ENCODE measurements at regions not wholly inside any gene's neighbourhood (a gene's known extent, or its start where the extent isn't known, plus 50 kb on each side); places are given as distances from the start of the nearest gene placed in this dataset.

DNA sequence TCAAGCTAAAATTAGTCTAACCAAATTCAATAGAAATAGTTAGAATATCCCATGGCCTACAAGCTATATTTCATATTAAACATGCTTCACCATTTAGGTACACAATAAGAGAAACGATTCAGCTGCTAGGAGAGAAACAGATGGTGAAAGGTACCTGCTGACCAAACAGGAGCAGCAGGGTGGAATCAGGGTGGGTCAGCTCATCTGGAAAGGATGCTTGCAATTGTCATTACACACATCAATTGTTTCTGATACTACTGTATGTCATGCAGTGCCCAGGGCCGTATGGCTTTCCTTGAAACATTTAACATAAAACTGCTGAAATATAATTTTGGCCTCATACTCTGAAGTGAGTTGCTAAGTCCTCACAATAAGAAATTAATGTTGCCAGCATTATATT, 776.0 kb downstream of the DACH1 start:
- Histone ChIP-seq H3K27me3 (ENCODE audit: insufficient read depth, low read depth) (no peaks in the 10 kb centered on the region), H3K4me3 (IDR thresholded peaks at IDR 0.05; ENCODE audit: insufficient read depth, low read depth, low read length) (no peak overlapping the region), H3K79me2 (ENCODE audit: insufficient read depth, low read depth) (no peaks in the 10 kb centered on the region), H3K36me3 (ENCODE audit: insufficient read depth) (no peaks in the 10 kb centered on the region), H3K4me1 (ENCODE audit: low read depth, poor library complexity, severe bottlenecking) (no peaks in the 10 kb centered on the region), H3K27ac (no peak overlapping the region), H2AFZ (ENCODE audit: low read depth) (no peak overlapping the region), H3K4me2 (no peak overlapping the region), H4K20me1 (ENCODE audit: insufficient read depth) (no peaks in the 10 kb centered on the region), H3K9ac (no peak overlapping the region)
- TF ChIP-seq, protein P1, sequence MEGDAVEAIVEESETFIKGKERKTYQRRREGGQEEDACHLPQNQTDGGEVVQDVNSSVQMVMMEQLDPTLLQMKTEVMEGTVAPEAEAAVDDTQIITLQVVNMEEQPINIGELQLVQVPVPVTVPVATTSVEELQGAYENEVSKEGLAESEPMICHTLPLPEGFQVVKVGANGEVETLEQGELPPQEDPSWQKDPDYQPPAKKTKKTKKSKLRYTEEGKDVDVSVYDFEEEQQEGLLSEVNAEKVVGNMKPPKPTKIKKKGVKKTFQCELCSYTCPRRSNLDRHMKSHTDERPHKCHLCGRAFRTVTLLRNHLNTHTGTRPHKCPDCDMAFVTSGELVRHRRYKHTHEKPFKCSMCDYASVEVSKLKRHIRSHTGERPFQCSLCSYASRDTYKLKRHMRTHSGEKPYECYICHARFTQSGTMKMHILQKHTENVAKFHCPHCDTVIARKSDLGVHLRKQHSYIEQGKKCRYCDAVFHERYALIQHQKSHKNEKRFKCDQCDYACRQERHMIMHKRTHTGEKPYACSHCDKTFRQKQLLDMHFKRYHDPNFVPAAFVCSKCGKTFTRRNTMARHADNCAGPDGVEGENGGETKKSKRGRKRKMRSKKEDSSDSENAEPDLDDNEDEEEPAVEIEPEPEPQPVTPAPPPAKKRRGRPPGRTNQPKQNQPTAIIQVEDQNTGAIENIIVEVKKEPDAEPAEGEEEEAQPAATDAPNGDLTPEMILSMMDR (conservative IDR thresholded peaks at IDR 0.05; ENCODE audit: low read depth, low read length) = no peak

DNA sequence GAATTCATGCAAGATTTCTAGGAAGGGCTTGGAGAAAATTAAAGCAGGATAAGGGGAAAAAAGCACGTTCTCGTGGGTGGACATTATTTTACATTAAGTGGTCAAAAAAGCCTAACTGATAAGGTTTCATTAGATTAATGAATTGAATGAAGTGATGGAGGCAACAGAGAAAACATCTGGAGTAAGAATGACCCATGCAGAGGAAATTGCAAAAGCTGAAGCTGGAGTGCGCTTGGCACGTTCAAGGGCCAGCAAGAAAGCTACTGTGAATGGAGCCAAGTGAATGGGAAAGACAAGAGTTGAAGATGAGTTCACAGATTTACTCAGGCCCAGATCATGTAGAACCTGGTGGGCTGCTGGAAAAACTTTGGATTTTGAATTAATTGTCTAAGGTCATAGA, 777.9 kb downstream of the DACH1 start:
- no peak overlapping the region for H3K4me2 ChIP-seq
- H3K9ac ChIP-seq = no peak overlapping the region
- H4K20me1 ChIP-seq (ENCODE audit: insufficient read depth) = no peaks in the 10 kb centered on the region
- no peaks in the 10 kb centered on the region for H3K79me2 ChIP-seq (ENCODE audit: insufficient read depth, low read depth)
- no peak overlapping the region for H3K4me3 ChIP-seq (IDR thresholded peaks at IDR 0.05; ENCODE audit: insufficient read depth, low read depth, low read length)
- H3K4me1 ChIP-seq (ENCODE audit: low read depth, poor library complexity, severe bottlenecking) = no peaks in the 10 kb centered on the region
- no peak overlapping the region for H2AFZ ChIP-seq (ENCODE audit: low read depth)
- TF ChIP-seq, protein P1 (conservative IDR thresholded peaks at IDR 0.05; ENCODE audit: low read depth, low read length) = no peak
- H3K36me3 ChIP-seq (ENCODE audit: insufficient read depth) = no peaks in the 10 kb centered on the region
- no peaks in the 10 kb centered on the region for H3K27me3 ChIP-seq (ENCODE audit: insufficient read depth, low read depth)
- no peak overlapping the region for H3K27ac ChIP-seq

DNA sequence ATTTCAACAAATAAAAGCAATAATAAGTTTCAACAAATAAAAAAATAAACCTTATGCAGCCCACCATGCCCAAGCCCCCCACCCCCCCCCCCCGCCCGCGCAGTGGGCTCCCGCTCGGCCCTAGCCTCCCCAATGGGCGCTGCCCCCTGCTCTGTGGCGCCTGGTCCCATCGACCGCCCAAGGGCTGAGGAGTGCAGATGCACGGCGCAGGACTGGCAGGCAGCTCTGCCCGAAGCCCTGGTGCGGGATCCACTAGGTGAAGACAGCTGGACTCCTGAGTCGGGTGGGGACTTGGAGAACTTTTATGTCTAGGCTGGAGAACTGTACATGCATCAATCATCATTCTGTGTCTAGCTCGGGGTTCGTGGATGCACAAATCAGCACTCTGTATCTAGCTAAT, 779.6 kb downstream of the DACH1 start:
- Histone ChIP-seq H3K9ac (no peak overlapping the region), H2AFZ (ENCODE audit: low read depth) (no peak overlapping the region), H4K20me1 (ENCODE audit: insufficient read depth) (no peaks in the 10 kb centered on the region), H3K79me2 (ENCODE audit: insufficient read depth, low read depth) (no peaks in the 10 kb centered on the region), H3K4me3 (IDR thresholded peaks at IDR 0.05; ENCODE audit: insufficient read depth, low read depth, low read length) (no peak overlapping the region), H3K4me1 (ENCODE audit: low read depth, poor library complexity, severe bottlenecking) (no peaks in the 10 kb centered on the region), H3K27me3 (ENCODE audit: insufficient read depth, low read depth) (no peaks in the 10 kb centered on the region), H3K4me2 (no peak overlapping the region), H3K27ac (no peak overlapping the region), H3K36me3 (ENCODE audit: insufficient read depth) (no peaks in the 10 kb centered on the region)
- TF ChIP-seq, protein P1 (conservative IDR thresholded peaks at IDR 0.05; ENCODE audit: low read depth, low read length) = no peak

DNA sequence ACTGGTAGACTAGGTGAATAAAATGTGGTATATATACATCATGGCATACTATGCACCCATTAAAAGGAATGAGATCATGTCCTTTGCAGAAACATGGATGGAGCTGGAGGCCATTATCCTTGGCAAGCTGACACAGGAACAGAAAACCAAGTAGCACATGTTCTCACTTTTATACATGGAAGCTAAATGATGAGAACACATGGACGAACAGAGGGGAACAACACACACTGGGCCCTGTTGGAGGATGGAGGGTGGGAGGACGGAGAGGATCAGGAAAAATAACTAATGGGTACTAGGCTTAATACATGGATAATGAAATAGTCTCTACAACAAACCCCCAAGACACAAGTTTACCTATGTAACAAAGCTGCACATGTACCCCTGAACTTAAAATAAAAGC, 780.0 kb downstream of the DACH1 start:
- Histone ChIP-seq H3K27me3 (ENCODE audit: insufficient read depth, low read depth) (no peaks in the 10 kb centered on the region), H3K27ac (no peak overlapping the region), H3K79me2 (ENCODE audit: insufficient read depth, low read depth) (no peaks in the 10 kb centered on the region), H3K4me3 (IDR thresholded peaks at IDR 0.05; ENCODE audit: insufficient read depth, low read depth, low read length) (no peak overlapping the region), H3K9ac (no peak overlapping the region), H3K36me3 (ENCODE audit: insufficient read depth) (no peaks in the 10 kb centered on the region), H2AFZ (ENCODE audit: low read depth) (no peak overlapping the region), H3K4me2 (no peak overlapping the region), H3K4me1 (ENCODE audit: low read depth, poor library complexity, severe bottlenecking) (no peaks in the 10 kb centered on the region), H4K20me1 (ENCODE audit: insufficient read depth) (no peaks in the 10 kb centered on the region)
- TF ChIP-seq, protein P1 (conservative IDR thresholded peaks at IDR 0.05; ENCODE audit: low read depth, low read length) = no peak

DNA sequence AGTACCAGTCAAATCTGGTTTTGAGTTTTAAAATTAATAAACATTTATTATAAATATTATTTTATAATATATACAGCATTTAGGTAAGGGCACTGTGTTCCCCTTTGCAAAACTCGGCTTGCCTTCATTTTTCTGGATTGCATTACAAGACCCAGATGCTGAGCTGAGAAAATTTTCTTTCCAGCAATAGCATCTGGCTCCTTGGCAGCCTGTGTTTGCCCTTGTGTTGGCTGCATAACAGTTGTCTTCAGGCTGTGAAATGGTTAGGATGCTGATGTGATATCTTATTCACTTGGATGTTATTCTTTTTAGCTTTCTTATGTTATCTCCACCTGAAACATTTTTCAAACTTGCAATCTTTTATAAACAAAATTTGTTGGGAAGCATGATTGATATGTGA, 784.4 kb downstream of the DACH1 start:
- Histone ChIP-seq H3K36me3 (ENCODE audit: insufficient read depth) (no peaks in the 10 kb centered on the region), H3K27me3 (ENCODE audit: insufficient read depth, low read depth) (no peaks in the 10 kb centered on the region), H3K4me2 (no peak overlapping the region), H3K4me1 (ENCODE audit: low read depth, poor library complexity, severe bottlenecking) (no peaks in the 10 kb centered on the region), H3K79me2 (ENCODE audit: insufficient read depth, low read depth) (no peaks in the 10 kb centered on the region), H4K20me1 (ENCODE audit: insufficient read depth) (no peaks in the 10 kb centered on the region), H2AFZ (ENCODE audit: low read depth) (no peak overlapping the region), H3K9ac (no peak overlapping the region), H3K27ac (no peak overlapping the region), H3K4me3 (IDR thresholded peaks at IDR 0.05; ENCODE audit: insufficient read depth, low read depth, low read length) (no peak overlapping the region)
- TF ChIP-seq, protein P1 (conservative IDR thresholded peaks at IDR 0.05; ENCODE audit: low read depth, low read length) = no peak
